Right cardiac atrium (tissue), 5 donors: ENCODE measurements at regions not wholly inside any gene's neighbourhood (a gene's known extent, or its start where the extent isn't known, plus 50 kb on each side); places are given as distances from the start of the nearest gene placed in this dataset.

Experiments used
- ATAC-seq, 2 donors: fragments of 200-7000 bp; cut with Tn5 transposase; one replicate each; pipeline versions ENCODE4 v1.8.0 to v1.9.1; 2020; ENCODE audit warnings: moderate library complexity in 2 of 2, mild to moderate bottlenecking in 1 of 2
- DNase-seq, 3 donors: peaks; one replicate each; pipeline ENCODE4 v3.0.0-alpha.2; 2020
- H3K27ac ChIP-seq: one replicate; pipeline ENCODE4 v1.5.1; 2013; ENCODE audit warnings: mild to moderate bottlenecking, low read length, control low read depth, moderate library complexity
- H3K27me3 ChIP-seq: one replicate; pipeline ENCODE4 v1.6.1; 2013; ENCODE audit not compliant: control insufficient read depth, insufficient read depth
- H3K4me1 ChIP-seq: one replicate; pipeline ENCODE4 v1.6.1; 2013; ENCODE audit warnings: low read length; ENCODE audit not compliant: control insufficient read depth, insufficient read depth
- H3K4me3 ChIP-seq: one replicate; pipeline ENCODE4 v1.5.1; 2013; ENCODE audit warnings: low read length, control low read depth
- H3K9me3 ChIP-seq: one replicate; pipeline ENCODE4 v1.6.1; 2013; ENCODE audit warnings: low read length; ENCODE audit not compliant: control insufficient read depth
- WGBS: extraction: QIAGEN DNeasy Blood & Tissue Kit; methylation state at CpG from one replicate; pipeline ENCODE4 v1.1.7; 2013; 5-methylcytosine and 5-hydroxymethylcytosine counted together
- intact Hi-C, 4 donors: fragments of 100-400 bp; cut with DNase I; formaldehyde crosslinking; loops; one replicate each; pipeline versions ENCODE4 v1.11.0 to v1.14.0; 2022 to 2023
- donor health status: healthy with polysubstance abuse.
- donor health status: DM: no; HTN: yes; CAD: no.
- donor health status: DM: no; HTN: no; CAD: no.
- donor health status: DM: no; HTN: yes; CAD: no; lungs with severe emphysema.
- donor health status: DM: yes; HTN: yes; CAD: no.

GRCh38 chr9:88659126-88659525 lies 124.1 kb downstream of the NXNL2 start:
- ATAC-seq (no peak), DNase-seq (no peak)
- Histone ChIP-seq H3K4me3 (no peak overlapping the region), H3K27me3 (no peaks in the 10 kb centered on the region), H3K4me1 (peaks cover 3% of the 10 kb centered on the region), H3K27ac (no peak overlapping the region), H3K9me3 (no peaks in the 10 kb centered on the region)
- WGBS: 94% methylated on average over 2 of the region's 2 CpGs
- intact Hi-C loops: no loop called here

DNA sequence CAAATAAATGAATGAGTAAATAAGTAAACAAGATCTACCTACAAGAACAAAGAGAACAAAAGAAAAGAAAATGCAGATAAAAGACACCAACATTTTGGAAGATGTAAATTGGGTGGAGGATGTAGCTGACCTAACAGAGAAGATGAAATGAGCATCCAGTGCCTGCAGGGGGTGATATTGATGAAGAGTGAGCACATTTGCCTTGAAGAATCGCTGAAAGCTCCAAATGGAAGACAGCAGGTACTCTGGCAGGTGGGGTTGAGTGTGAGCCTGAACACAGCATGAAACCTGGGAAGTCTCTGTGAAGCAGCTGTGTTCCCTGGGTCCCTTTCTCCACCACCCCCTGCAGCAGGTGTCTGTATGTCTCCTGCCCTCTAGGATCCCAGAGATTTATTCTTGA lies 125.6 kb downstream of the NXNL2 start:
- intact Hi-C loops: no loop called here
- Histone ChIP-seq H3K27me3 (no peaks in the 10 kb centered on the region), H3K27ac (no peak overlapping the region), H3K9me3 (no peaks in the 10 kb centered on the region), H3K4me1 (peaks cover 3% of the 10 kb centered on the region), H3K4me3 (no peak overlapping the region)
- ATAC-seq (no peak), DNase-seq (no peak)
- WGBS: 28% methylated on average over 1 of the region's 1 CpG

- intact Hi-C loops: no loop called here
- no peaks in the 10 kb centered on the region for H3K9me3 ChIP-seq
- H3K4me3 ChIP-seq: no peak overlapping the region
- H3K27ac ChIP-seq: no peak overlapping the region
- no peak for ATAC-seq
- H3K4me1 ChIP-seq: peaks cover 3% of the 10 kb centered on the region
- 81% methylated on average over 3 of the region's 3 CpGs for WGBS
- DNase-seq: no peak
- H3K27me3 ChIP-seq: no peaks in the 10 kb centered on the region
These were observed 126.8 kb downstream of the NXNL2 start for GRCh38 chr9:88661759-88662158.

- H3K4me3 ChIP-seq: no peak overlapping the region
- H3K27me3 ChIP-seq: no peaks in the 10 kb centered on the region
- WGBS: 69% methylated on average over 4 of the region's 4 CpGs
- intact Hi-C loops: no loop called here
- no peaks in the 10 kb centered on the region for H3K4me1 ChIP-seq
- no peaks in the 10 kb centered on the region for H3K9me3 ChIP-seq
- ATAC-seq: no peak
- DNase-seq: no peak
- no peak overlapping the region for H3K27ac ChIP-seq
These were observed 128.9 kb downstream of the NXNL2 start for GRCh38 chr9:88663771-88664419.

GRCh38 chr9:88664773-88665172 lies 129.8 kb downstream of the NXNL2 start:
- Histone ChIP-seq H3K27ac (no peak overlapping the region), H3K9me3 (no peaks in the 10 kb centered on the region), H3K27me3 (no peaks in the 10 kb centered on the region), H3K4me1 (no peaks in the 10 kb centered on the region), H3K4me3 (no peak overlapping the region)
- no peak for ATAC-seq
- intact Hi-C loops: no loop called here
- WGBS: 82% methylated on average over 8 of the region's 8 CpGs
- DNase-seq: no peak

GRCh38 chr9:88672874-88673689 lies 138.1 kb downstream of the NXNL2 start:
- ATAC-seq (peak in 1 of 2 donors; percentile 23), DNase-seq (no peak)
- Histone ChIP-seq H3K9me3 (no peaks in the 10 kb centered on the region), H3K27me3 (no peaks in the 10 kb centered on the region), H3K27ac (no peak overlapping the region), H3K4me1 (no peaks in the 10 kb centered on the region), H3K4me3 (no peak overlapping the region)
- WGBS: 87% methylated on average over 12 of the region's 12 CpGs
- intact Hi-C loops: no loop called here

DNA sequence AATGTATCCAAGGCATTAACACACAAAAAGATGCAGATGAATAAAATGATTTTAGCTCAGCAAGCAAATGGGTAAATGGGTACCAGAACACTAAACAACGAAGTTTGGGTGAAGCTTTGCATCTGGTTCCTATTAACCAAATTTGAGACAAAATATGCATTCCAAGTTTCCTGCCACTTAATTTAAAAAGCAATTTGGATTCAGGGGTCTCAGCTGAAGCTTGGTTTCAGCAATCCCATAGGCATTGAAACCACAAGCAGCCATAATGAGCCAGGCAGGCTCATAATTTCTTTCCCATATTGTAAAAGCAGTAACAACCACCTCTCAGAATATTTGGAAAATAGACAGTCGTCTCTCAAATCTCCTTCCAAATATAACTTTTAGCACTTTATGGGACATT lies 138.9 kb downstream of the NXNL2 start:
- ATAC-seq: no peak
- H3K4me1 ChIP-seq: no peaks in the 10 kb centered on the region
- no peak overlapping the region for H3K27ac ChIP-seq
- WGBS: 80% methylated on average over 2 of the region's 2 CpGs
- intact Hi-C loops: no loop called here
- H3K9me3 ChIP-seq: no peaks in the 10 kb centered on the region
- no peak overlapping the region for H3K4me3 ChIP-seq
- DNase-seq: no peak
- H3K27me3 ChIP-seq: no peaks in the 10 kb centered on the region

GRCh38 chr9:88676644-88677043 lies 141.7 kb downstream of the NXNL2 start:
- Histone ChIP-seq H3K9me3 (no peaks in the 10 kb centered on the region), H3K27ac (no peak overlapping the region), H3K27me3 (no peaks in the 10 kb centered on the region), H3K4me3 (no peak overlapping the region), H3K4me1 (no peaks in the 10 kb centered on the region)
- intact Hi-C loops: no loop called here
- ATAC-seq: no peak
- DNase-seq: no peak
- 92% methylated on average over 3 of the region's 3 CpGs for WGBS

- H3K4me3 ChIP-seq: no peak overlapping the region
These were observed 143.0 kb downstream of the NXNL2 start for GRCh38 chr9:88678008-88678407.

GRCh38 chr9:88678431-88678830 lies 143.5 kb downstream of the NXNL2 start:
- H3K27me3 ChIP-seq: no peaks in the 10 kb centered on the region
- H3K4me3 ChIP-seq: no peak overlapping the region
- WGBS: 66% methylated on average over 4 of the region's 4 CpGs
- no peak overlapping the region for H3K27ac ChIP-seq
- H3K9me3 ChIP-seq: no peaks in the 10 kb centered on the region
- intact Hi-C loops: no loop called here
- no peaks in the 10 kb centered on the region for H3K4me1 ChIP-seq
- ATAC-seq (no peak), DNase-seq (no peak)

More at GRCh38 chr9:88678008-88678407, 143.0 kb downstream of the NXNL2 start:
- DNase-seq (no peak), ATAC-seq (no peak)
- no peaks in the 10 kb centered on the region for H3K9me3 ChIP-seq
- 93% methylated on average over 2 of the region's 2 CpGs for WGBS
- no peaks in the 10 kb centered on the region for H3K27me3 ChIP-seq
- H3K4me1 ChIP-seq: no peaks in the 10 kb centered on the region
- no peak overlapping the region for H3K27ac ChIP-seq
- intact Hi-C loops: no loop called here

DNA sequence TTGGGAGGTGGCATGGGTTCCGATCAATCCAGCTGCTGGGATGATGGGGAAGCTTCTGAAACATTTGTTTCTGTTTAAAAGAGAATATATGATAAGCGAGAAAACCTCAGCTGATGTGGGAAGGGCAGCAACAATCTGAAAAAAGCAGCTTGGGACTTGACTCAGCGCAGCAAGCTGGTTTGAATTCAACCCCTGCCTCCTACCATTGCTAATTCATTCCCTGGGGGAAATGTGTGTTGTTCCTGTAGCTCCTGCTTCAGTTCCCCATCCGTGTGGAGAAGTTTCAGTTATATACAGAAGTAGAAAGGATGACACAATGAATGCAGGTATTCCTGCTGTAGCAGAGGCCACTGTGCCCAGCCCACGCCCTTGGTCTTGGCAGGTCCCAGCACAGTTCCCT lies 145.1 kb downstream of the NXNL2 start:
- DNase-seq: no peak
- no peak overlapping the region for H3K4me3 ChIP-seq
- ATAC-seq: no peak
- H3K27me3 ChIP-seq: no peaks in the 10 kb centered on the region
- H3K4me1 ChIP-seq: no peaks in the 10 kb centered on the region
- 80% methylated on average over 5 of the region's 5 CpGs for WGBS
- no peaks in the 10 kb centered on the region for H3K9me3 ChIP-seq
- intact Hi-C loops: no loop called here
- no peak overlapping the region for H3K27ac ChIP-seq
